ENCODE measurements at regions not wholly inside any gene's neighbourhood (a gene's known extent, or its start where the extent isn't known, plus 50 kb on each side); places are given as distances from the start of the nearest gene placed in this dataset.

DNA sequence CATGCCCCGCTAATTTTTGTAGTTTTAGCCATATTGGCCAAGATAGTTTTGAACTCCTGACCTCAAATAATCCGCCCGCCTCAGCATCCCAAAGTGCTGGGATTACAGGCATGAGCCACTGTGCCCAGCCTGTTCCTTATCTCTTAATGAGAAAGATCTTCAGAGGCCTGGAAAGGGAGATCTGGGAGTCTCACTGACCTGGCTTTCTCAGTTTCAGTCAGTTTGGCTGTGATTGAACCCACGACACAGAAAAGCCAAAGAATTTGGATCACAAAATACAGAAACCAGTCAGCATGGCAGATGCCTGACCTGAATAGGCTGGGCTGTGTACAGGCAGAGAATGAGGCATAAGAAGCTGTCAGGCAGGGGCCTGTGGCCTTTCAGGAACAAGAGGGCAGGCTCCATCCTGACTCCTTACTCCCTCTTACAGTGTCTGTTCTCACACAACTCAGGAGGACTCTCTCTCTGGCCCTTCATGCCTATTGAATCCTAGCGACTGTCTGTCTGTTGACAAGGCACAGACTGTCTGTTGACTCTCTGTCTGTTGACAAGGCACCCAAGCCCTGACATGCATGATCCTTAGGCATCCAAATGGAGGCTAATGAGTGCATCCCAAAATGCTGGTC, 366.5 kb upstream of the CCDC196 start:
- DNase-seq, result no peak

DNA sequence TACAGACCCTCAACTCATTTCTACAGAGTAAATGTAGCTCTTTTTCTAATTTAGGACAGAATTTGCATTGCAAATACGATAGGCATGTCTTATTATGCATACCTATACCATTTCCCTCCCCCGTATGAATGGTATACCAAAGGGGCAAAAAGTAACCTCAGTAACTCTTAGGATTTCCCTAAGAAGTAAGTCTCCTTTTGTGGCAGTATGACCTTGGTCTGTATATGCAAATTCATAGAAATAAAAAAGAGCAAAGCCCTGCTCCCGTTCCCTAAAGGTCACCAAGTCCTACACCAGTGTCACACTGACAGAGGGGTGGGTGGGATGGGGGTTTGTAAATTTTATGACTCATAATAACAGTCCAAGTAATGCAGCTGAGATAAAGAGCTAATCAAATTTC, 365.8 kb upstream of the CCDC196 start:
- DNase-seq, result no peak

DNA sequence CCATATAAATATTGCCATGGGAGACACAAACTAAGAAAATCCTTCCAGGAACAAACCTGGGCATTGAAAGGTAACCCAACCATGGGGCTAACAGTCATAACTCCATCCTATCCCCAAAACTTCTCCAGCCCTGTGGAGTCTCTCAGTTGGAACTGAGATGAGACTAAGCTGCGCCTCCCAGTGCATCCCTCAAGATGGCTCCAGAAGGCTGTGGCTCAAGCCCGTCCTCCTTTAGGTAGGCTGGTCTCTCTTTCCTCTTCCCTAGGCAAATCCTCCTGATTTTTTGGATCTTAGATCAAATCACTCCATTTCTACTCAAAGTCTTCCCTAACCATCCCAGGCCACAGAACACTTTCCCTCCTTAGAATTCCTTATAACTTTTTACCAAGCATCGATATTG, 364.3 kb upstream of the CCDC196 start:
- no peak for DNase-seq

DNA sequence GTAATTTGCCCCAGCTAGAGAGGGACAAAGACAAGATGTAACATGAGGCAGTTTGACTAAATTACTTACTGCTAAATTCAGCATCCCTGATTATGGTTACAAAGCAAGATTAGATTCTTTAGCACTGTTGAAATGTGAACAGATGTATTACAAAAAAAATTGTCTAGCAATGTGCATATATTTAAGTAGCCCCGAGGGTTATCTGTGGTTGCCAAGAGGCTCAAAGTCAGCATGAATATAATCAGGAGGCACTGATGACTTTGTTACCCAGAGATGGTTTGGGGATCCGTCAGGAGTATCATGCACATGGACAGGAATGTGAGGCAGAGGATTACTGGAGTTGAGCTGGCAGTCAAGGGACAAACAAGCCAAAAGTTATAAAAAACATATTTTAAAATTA, 356.9 kb upstream of the CCDC196 start:
- DNase-seq, result no peak

DNA sequence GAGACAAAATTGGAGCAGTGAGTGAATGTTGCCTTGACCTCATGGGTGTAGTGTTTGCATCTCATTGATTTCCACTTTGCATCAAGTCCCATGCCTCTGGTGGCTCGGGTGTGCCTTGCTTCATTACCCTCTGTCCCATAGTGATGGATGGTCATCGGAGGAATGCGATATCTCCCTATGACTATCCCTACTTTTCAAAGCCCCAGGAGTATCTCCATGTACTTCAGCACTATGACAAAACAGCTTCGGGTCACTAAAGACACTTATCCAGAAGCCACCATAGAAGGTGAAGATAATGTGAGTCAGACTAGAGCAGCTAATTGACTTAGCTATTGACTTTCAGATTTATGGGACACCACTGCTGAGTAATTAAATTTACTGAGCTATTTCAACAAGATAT, 355.1 kb upstream of the CCDC196 start:
- no peak for DNase-seq

DNA sequence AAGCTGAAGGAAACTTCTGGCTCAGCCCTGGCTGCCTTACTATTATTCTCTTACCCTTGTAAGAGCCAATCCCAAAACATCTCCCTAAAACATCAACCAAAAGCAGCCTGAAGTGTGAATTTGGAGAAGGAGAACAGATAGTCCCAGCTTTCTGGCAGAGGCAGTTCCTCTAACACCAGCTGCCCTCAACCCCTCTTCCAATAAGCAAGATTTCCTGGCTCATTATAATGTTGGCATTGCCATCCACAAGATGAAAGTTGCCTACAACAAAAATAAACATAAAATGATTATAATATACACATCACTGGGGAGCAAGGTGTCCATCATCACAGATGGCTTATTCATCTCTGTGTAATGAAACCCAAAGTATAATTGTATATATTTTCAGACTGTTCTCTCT, 352.5 kb upstream of the CCDC196 start:
- DNase-seq, result no peak

DNA sequence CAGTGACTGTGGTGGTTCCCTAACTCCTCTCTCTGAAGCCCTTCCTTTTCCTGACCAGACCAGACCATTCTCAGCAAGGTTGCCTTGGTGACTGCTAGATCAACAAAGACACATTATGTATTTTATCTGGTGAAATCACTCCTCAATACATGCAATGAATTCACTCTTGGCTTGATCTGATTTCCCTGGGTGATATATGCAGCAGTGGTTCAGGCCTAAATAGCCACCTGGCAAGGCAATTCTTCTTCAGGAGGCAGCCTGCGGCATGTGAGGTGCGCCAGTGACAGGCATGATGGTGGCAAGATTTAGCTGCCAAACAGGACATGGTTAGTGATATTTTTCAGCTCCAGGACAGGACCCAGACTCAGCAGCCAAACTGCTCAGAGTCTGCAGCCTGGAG, 350.3 kb upstream of the CCDC196 start:
- no peak for DNase-seq

DNA sequence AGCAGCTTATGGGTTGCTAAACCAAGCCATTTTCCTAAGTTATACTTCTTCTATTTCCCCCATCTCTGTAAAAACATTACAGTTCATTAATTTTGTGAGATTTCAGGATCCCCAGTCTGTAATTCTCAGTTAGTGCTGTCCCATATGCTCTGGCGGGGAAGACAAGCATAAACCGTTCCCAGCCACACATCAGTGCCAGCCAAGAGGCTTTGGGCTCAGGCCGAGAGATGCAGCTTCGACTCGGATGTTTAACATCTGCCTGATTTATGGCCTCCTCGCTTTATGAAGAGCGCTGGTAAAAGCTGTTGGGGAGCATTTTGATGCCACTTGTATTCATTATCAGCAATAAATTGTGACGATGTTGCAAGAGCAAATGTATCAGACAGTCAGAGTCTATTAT, 349.1 kb upstream of the CCDC196 start:
- no peak for DNase-seq

DNA sequence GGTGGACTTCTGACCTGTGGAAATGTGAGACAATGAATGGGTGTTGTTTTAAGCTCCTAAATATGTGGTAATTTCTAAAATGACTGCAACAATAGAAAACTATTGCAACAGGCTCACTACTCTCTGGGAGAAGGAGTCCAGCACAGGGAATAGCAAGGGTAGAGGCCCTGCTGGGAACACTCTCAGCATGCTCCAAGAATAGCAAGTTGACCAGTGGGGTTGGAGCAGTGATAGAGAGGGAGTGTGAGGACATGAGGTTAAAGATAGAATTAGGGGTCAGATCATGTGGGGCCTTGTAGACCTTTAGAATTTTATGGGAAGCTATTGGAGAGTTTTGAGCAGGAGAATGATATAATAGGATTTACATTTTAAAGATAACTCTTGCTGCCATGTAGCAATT, 346.7 kb upstream of the CCDC196 start:
- no peak for DNase-seq

DNA sequence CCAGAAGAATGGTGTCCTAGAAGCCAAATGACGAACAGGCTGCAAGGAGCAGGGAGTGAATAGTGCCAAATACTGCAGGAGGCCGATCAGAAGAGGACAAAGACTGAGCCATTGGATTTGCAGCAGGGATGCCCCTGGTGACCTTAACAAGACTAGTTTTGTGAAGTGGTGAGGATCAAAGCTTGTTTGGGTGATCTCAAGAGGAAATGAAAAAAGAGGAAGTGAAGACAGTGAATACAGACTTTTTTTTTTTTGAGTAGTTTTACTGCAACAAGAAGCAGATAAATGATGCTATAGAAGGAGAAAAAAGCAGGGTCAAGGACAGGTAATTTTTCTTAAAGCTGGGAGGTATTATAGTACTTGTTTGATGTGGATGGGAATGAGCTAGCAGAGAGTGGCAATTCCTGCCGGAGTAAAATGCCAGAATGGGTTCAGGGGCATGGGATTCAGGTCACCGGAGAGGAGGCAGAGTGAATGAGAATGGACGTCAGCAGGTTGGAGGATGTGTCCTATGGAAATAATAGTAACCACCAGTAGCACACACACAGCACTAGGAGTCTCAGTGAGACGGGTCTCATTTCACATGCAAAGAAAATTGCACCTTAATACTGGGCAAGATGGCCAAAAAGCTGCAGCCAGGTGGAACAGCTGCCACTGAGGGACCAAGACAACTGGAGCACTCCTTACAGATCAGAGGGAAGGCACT, 345.8 kb upstream of the CCDC196 start:
- no peak for DNase-seq

DNA sequence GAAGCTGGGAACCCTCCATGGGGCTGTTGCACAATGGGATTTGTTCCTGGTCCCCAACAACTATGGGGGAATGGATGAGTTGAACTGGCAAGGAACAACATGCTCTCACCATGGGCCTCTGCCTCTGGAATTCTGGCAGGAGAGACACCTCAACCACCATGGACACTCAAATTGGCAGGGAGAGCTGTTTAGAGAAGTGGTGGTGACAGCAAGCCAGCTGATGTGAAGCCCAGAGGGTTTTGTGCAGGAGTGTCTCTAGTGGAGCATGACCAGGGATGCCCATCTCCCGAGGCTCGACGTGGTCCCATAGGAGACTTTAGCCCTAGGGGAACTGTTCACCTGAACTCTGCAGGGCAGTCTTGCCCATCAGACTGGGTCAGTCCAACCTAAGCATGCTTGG, 345.2 kb upstream of the CCDC196 start:
- no peak for DNase-seq

DNA sequence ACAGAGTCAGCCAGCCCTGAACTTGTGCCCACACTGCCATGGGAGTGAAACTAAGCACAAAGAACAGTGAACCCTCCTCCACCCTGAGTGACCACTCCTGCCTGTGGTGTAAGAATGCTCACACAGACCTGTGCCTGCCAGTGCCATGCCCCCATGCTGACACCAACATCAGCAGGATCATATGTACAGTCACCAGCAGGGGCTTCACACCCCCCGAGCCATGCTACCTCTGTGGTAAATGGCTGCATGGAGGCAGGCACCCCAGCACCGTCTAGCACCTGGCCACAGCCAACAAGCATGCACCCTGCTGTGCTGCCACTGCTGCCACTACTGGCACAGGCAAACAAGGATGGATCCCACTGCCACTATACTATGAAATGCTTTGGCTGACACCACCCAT, 344.4 kb upstream of the CCDC196 start:
- no peak for DNase-seq

DNA sequence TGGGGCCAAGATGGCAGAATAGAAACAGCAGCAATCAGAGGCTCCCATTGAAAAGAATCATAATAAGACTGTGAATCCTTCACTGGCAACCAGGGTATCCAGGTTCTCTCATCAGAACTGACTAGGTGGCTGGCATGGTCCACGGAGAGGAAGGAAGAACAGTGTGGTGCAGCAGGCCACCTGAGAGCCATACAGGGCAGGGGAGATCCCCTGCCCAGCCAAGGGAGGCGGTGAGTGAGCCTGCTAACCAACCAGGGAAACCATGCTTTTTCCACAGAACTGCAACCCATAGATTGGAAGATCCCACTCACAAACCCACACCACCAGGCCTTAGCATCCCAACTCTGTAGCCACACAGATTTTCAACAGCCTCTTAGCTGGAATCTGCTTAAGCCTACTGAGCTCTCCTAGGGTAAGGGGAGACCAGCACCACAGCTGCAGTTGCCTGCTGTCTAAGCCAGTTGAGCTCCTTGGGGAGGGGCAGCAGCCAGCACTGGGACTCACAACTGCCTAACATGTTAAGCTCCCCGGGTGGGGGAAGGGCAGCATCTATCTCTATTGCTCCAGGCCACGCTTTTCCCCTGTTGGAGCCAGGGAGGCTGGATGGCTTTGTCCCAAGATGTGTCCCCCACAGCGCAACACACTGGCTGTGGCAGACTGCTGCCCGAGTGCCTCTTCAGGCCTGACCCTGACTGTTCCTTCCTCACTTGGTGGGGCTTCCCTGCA, 342.6 kb upstream of the CCDC196 start:
- no peak for DNase-seq

DNA sequence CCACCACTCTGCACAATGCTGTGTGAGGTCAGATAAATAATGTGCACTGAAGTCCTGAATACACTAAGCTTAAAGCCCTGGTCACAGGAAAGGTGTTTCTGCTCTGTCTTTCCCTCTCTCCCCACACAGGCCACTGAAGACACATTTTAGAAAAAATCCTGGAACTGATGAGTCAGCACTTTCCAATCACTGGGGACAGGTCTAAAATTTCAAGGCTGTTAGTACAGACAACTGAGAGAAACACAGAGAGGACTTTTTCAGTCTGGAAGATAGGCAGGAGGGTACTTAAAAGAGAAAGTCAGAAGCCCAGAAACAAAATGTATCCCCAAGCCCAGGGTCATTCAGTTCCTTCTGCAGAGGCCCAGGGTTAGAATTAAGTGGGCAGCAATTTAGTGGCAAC, 333.9 kb upstream of the CCDC196 start:
- DNase-seq, result no peak

DNA sequence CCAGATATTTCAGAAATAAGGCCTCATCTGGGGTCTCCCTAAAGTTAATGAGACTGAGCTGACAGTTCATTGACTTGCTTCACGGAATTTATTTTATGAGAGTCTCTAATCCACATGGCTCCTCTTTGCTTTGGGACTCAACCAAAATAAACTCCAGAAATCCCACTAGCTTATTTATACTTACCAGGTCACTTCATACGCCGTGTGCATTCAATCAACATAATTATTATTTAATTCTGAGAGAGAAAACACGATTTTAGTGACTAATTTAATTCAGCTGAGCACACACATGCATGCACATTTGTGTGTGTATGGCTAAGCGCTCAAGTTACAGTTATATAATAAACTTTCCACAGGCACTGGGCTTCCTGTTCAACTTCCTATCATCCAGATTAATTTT, 333.4 kb upstream of the CCDC196 start:
- no peak for DNase-seq

DNA sequence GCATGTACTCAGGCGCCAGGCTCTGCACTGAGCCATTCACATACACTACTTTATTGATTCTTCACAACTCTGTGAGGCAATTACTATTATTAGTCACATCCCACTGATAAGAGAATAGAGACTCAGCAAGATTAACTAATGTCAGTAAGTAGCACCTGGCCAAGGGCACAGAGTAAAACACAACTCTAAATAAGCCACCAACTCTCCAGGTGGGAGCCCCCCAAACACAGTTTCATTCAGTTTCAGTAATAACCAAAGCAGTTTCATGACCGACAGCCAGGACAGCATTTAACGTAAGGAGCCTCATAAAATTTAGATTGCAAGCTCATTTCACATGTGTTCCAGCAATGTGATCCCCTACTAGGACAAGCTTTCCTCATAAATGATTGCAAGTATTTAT, 323.1 kb upstream of the CCDC196 start:
- DNase-seq, result no peak

DNA sequence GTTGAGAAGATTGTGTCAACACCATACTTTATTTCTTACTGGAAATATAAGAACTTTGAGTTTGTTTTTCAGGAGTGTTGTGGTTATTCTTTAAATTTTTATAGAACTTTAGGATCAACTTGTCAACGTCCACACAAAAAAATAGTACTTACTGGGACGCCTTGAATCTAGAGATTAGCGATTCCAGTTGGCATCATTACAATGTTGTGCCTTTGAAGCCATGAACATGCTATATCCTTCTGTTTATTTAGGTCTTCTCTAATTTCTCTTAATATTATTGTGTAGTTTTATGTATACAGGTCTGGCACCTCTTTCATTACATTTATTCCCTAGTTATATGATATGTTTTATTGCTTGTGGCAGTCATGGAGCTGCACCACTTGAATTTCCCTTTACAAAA, 320.8 kb upstream of the CCDC196 start:
- no peak for DNase-seq

DNA sequence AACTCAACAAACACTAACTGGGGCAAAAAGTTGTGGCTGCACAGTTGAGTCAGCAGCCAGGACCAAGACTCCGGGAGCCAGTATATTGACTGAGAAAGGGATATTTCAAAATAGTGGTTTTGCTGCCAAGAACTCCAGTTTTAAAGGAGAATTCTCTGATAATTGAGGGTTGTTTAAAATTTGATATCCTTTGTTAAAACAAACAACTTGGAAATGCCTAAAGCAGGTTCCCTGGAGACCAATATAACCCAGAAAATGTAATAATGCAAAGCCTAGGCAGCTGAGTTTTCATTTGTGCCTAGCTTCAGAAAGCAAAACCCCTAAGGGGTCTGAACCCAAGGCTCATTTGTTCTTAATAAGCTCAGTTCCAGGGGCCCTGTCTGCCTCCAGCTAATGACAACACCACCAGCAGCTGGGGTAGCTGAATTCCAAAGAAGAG, 311.7 kb upstream of the CCDC196 start:
- no peak for DNase-seq

DNA sequence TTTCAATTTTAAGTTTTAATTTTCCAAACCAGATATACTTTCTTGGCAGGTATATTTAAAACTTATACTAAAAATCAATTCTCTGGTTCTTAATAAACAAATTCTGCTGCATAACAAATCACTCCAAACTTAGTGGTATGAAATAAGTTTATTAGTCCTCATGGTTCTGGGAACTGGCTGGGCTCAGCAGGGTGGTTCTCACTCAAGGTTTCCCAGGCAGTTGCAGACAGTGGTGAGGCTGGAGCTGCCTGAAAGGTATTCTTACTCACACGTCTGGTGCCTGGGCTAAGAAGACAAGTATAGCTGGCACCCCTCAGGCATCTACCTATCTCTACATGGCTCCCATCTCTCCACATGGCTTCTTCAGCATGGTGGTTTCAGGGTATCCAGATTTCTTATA, 308.2 kb upstream of the CCDC196 start:
- DNase-seq, result no peak

DNA sequence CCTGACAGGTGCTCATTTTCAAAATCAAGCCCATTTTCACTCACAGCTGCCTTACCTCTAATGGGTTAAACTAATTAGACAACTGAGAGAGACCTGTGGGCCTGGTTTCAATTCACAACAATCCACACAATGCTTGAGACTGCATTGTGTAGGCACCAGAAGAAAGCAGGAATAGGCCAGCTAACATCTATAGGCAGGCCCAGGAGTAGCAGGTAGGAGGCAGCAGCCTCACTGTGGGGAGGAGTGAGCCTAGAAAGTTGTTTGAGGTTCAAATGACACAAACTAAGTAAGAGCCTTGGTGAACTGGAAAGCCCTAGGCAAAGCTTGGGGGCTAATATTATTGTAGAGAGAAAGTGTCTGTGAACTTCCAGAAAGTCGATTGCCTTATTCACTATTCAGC, 289.5 kb upstream of the CCDC196 start:
- no peak for DNase-seq

DNA sequence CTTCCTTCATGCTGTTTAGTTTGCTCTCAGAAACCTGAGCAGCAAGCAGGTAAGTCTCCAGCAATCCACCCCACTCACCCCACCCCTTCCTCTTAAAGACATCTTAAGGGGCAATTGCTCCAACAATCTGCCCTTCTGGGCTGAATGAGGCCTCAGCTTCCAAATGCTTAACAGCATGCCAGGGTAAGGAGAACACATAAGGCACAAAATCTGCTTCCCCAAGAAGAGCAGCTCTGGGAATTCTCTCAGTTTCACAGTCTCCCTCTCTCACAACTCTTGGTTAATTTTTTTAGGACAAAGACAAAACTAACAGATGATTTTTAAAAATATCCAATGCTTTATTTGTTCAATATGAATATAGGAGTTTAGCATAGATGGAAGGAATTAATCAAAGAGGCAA, 288.9 kb upstream of the CCDC196 start:
- no peak for DNase-seq

DNA sequence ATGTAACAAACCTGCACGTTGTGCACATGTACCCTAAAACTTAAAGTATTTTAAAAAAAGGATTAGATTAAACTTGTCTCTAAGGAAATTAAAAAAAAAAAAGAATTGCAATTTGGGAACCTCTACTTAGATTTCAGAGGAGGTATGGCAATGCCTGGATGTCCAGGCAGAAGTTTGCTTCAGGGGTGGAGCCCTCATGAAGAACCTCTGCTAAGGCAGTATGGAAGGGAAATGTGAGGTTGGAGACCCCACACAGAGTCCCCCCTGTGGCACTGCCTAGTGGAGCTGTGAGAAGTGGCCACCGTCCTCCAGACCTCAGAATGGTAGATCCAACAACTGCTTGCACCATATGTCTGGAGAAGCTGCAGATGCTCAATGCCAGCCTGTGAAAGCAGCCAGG, 279.6 kb upstream of the CCDC196 start:
- DNase-seq, result no peak

DNA sequence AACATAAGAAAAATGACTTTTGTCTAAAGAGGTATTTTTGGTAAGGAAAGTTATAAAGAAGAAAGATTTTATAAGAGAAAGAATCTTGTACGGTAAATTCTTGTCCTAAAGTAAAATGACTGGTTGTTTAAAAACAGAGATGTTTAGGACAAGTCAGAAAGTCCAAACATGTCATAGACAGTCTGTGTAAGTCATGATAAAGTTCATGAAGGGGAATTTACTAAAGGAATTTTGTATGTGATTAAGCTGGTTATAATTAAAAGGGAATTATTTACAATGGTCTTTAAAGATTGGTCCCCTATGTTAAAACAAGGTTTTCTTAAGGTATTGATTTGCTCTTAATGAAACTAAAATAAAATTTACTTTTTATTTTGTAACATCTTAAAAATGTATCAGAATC, 269.4 kb upstream of the CCDC196 start:
- no peak for DNase-seq

DNA sequence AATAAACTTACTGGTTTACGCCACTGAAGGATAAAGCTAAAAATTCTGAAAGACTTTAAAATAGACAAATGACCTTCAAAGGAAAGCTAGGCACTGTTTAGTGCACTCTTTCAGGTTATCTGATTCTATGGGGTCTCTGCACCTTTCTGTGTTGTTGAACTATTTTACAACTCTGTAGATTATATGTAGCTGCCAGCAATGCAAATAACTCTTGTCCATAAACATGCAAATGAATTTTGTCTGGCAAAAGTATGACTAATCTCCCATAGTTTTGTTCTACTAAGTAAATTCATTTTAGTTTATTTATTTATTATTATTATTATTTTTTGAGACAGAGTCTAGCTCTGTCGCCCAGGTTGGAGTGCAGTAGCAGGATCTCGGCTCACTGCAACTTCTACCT, 266.3 kb upstream of the CCDC196 start:
- no peak for DNase-seq
